Neural progenitor cell (in vitro differentiated cells): ENCODE measurements at regions not wholly inside any gene's neighbourhood (a gene's known extent, or its start where the extent isn't known, plus 50 kb on each side); places are given as distances from the start of the nearest gene placed in this dataset.

Source experiments
- DNase-seq: peaks from one replicate; pipeline ENCODE4 v3.0.0-alpha.2; 2016; ENCODE audit warnings: low spot score
- H2AFZ ChIP-seq: fragments of 200-600 bp; sonication (generic); replicated peaks from 2 replicates; pipeline ENCODE4 v1.6.1; 2016; ENCODE audit warnings: antibody characterized with exemption
- H3F3A ChIP-seq: fragments of 200-600 bp; sonication (generic); 2 replicates; pipeline ENCODE4 v1.6.1; 2016; ENCODE audit warnings: antibody characterized with exemption, low read depth
- H3K27ac ChIP-seq: fragments of 200-600 bp; sonication (generic); 2 replicates; pipeline ENCODE4 v1.5.1; 2016; ENCODE audit warnings: mild to moderate bottlenecking
- H3K27me3 ChIP-seq: fragments of 200-600 bp; sonication (generic); 2 replicates; pipeline ENCODE4 v1.6.1; 2016; ENCODE audit warnings: mild to moderate bottlenecking, moderate library complexity
- H3K36me3 ChIP-seq: fragments of 200-600 bp; sonication (generic); 2 replicates; pipeline ENCODE4 v1.5.1; 2016
- H3K4me1 ChIP-seq: fragments of 200-600 bp; sonication (generic); 2 replicates; pipeline ENCODE4 v1.6.1; 2016; ENCODE audit warnings: mixed run types
- H3K4me2 ChIP-seq: fragments of 200-600 bp; sonication (generic); 2 replicates; pipeline ENCODE4 v1.6.1; 2016
- H3K4me3 ChIP-seq: fragments of 200-600 bp; sonication (generic); 2 replicates; pipeline ENCODE4 v1.5.1; 2016
- H3K79me2 ChIP-seq: fragments of 200-600 bp; sonication (generic); 2 replicates; pipeline ENCODE4 v1.6.1; 2016; ENCODE audit warnings: low read depth
- H3K9ac ChIP-seq: fragments of 200-600 bp; sonication (generic); 2 replicates; pipeline ENCODE4 v1.6.1; 2016
- H3K9me3 ChIP-seq: fragments of 200-600 bp; sonication (generic); 2 replicates; pipeline ENCODE4 v1.5.1; 2016; ENCODE audit warnings: low read depth
- H4K20me1 ChIP-seq: fragments of 200-600 bp; sonication (generic); 2 replicates; pipeline ENCODE4 v1.6.1; 2016; ENCODE audit warnings: low read depth
- H3K27ac Mint-ChIP-seq: 3 replicates; pipeline ENCODE4 v1.8.0; 2021; ENCODE audit warnings: mixed read lengths
- H3K27me3 Mint-ChIP-seq: 2 replicates; pipeline ENCODE4 v1.8.0; 2022; ENCODE audit warnings: low read depth, mild to moderate bottlenecking, inconsistent platforms, moderate library complexity, mixed read lengths; ENCODE audit not compliant: insufficient read depth
- H3K36me3 Mint-ChIP-seq: 3 replicates; pipeline ENCODE4 v1.8.0; 2021; ENCODE audit warnings: mixed read lengths
- H3K4me1 Mint-ChIP-seq: 3 replicates; pipeline ENCODE4 v1.8.0; 2021; ENCODE audit warnings: mixed read lengths
- H3K4me3 Mint-ChIP-seq: 3 replicates; pipeline ENCODE4 v1.8.0; 2021; ENCODE audit warnings: mild to moderate bottlenecking, moderate library complexity, mixed read lengths
- H3K9me3 Mint-ChIP-seq: 3 replicates; pipeline ENCODE4 v1.8.0; 2020; ENCODE audit warnings: mixed read lengths
- CTCF ChIP-seq: fragments of 200-600 bp; sonication (generic); IDR thresholded peaks from 2 replicates; pipeline ENCODE4 v1.5.1; 2017; ENCODE audit warnings: antibody characterized with exemption, mild to moderate bottlenecking
- EZH2 ChIP-seq: fragments of 200-600 bp; sonication (generic); IDR thresholded peaks from 2 replicates; pipeline ENCODE4 v1.6.1; 2017; ENCODE audit warnings: antibody characterized with exemption, mild to moderate bottlenecking, moderate library complexity
- EZH2phosphoT487 ChIP-seq: fragments of 200-600 bp; sonication (generic); IDR thresholded peaks from 2 replicates; pipeline ENCODE4 v1.6.1; 2017; ENCODE audit warnings: antibody characterized with exemption

GRCh38 chr1:187819086-187819485 is 990.3 kb downstream of the PLA2G4A start:
- no peaks in the 10 kb centered on the region for H3K9me3 ChIP-seq
- TF ChIP-seq EZH2phosphoT487 (no peak), CTCF (no peak), EZH2 (no peak)
- DNase-seq: no peak
- H3K36me3 Mint-ChIP-seq: no peaks in the 10 kb centered on the region
- H3F3A ChIP-seq: no peaks in the 10 kb centered on the region
- no peaks in the 10 kb centered on the region for H3K36me3 ChIP-seq
- H2AFZ ChIP-seq: no peak overlapping the region
- no peak overlapping the region for H3K4me2 ChIP-seq
- H3K4me3 ChIP-seq: no peak overlapping the region
- no peak overlapping the region for H3K9ac ChIP-seq
- H3K27ac Mint-ChIP-seq: no peak overlapping the region
- no peak overlapping the region for H3K27ac ChIP-seq
- H3K27me3 ChIP-seq: no peaks in the 10 kb centered on the region
- H3K4me1 ChIP-seq: no peaks in the 10 kb centered on the region
- H4K20me1 ChIP-seq: no peaks in the 10 kb centered on the region
- H3K9me3 Mint-ChIP-seq: peaks cover 3% of the 10 kb centered on the region
- no peak overlapping the region for H3K4me3 Mint-ChIP-seq
- no peaks in the 10 kb centered on the region for H3K4me1 Mint-ChIP-seq
- H3K27me3 Mint-ChIP-seq: no peaks in the 10 kb centered on the region
- no peaks in the 10 kb centered on the region for H3K79me2 ChIP-seq

GRCh38 chr1:187836557-187836956 is 1007.8 kb downstream of the PLA2G4A start:
- peak overlapping the region; percentile 50 for H2AFZ ChIP-seq
- H3K27me3 Mint-ChIP-seq: no peaks in the 10 kb centered on the region
- no peak overlapping the region for H3K9ac ChIP-seq
- no peaks in the 10 kb centered on the region for H3K27me3 ChIP-seq
- H4K20me1 ChIP-seq: no peaks in the 10 kb centered on the region
- no peak overlapping the region for H3K27ac Mint-ChIP-seq
- H3K9me3 ChIP-seq: no peaks in the 10 kb centered on the region
- H3K27ac ChIP-seq: no peak overlapping the region
- no peaks in the 10 kb centered on the region for H3K36me3 ChIP-seq
- DNase-seq: no peak
- H3K4me3 Mint-ChIP-seq: no peak overlapping the region
- no peaks in the 10 kb centered on the region for H3K4me1 Mint-ChIP-seq
- peaks cover 3% of the 10 kb centered on the region for H3K9me3 Mint-ChIP-seq
- no peaks in the 10 kb centered on the region for H3K79me2 ChIP-seq
- no peaks in the 10 kb centered on the region for H3K36me3 Mint-ChIP-seq
- TF ChIP-seq EZH2 (no peak), EZH2phosphoT487 (no peak), CTCF (no peak)
- no peaks in the 10 kb centered on the region for H3F3A ChIP-seq
- no peak overlapping the region for H3K4me2 ChIP-seq
- no peak overlapping the region for H3K4me3 ChIP-seq
- no peaks in the 10 kb centered on the region for H3K4me1 ChIP-seq

GRCh38 chr1:187837787-187838186 is 1009.0 kb downstream of the PLA2G4A start:
- H3K9ac ChIP-seq: no peak overlapping the region
- no peak overlapping the region for H3K4me3 ChIP-seq
- no peaks in the 10 kb centered on the region for H3K4me1 Mint-ChIP-seq
- H3K79me2 ChIP-seq: no peaks in the 10 kb centered on the region
- H4K20me1 ChIP-seq: no peaks in the 10 kb centered on the region
- no peak overlapping the region for H3K4me2 ChIP-seq
- no peaks in the 10 kb centered on the region for H3K27me3 ChIP-seq
- no peaks in the 10 kb centered on the region for H3K36me3 Mint-ChIP-seq
- no peaks in the 10 kb centered on the region for H3K27me3 Mint-ChIP-seq
- H3F3A ChIP-seq: no peaks in the 10 kb centered on the region
- H3K4me3 Mint-ChIP-seq: no peak overlapping the region
- H3K4me1 ChIP-seq: no peaks in the 10 kb centered on the region
- H3K9me3 Mint-ChIP-seq: peaks cover 3% of the 10 kb centered on the region
- H3K27ac ChIP-seq: no peak overlapping the region
- no peaks in the 10 kb centered on the region for H3K9me3 ChIP-seq
- H3K36me3 ChIP-seq: no peaks in the 10 kb centered on the region
- no peak for DNase-seq
- H3K27ac Mint-ChIP-seq: no peak overlapping the region
- no peak overlapping the region for H2AFZ ChIP-seq
- no peak for TF ChIP-seq EZH2
- TF ChIP-seq EZH2phosphoT487: no peak
- no peak for TF ChIP-seq CTCF
